C1 segment of cervical spinal cord (tissue), 14 donors: ENCODE measurements at regions not wholly inside any gene's neighbourhood (a gene's known extent, or its start where the extent isn't known, plus 50 kb on each side); places are given as distances from the start of the nearest gene placed in this dataset.

Experiments
- DNase-seq, 14 donors: peaks; one replicate each; lab custom pipeline; 2025; lab: John Stamatoyannopoulos, UW

DNA sequence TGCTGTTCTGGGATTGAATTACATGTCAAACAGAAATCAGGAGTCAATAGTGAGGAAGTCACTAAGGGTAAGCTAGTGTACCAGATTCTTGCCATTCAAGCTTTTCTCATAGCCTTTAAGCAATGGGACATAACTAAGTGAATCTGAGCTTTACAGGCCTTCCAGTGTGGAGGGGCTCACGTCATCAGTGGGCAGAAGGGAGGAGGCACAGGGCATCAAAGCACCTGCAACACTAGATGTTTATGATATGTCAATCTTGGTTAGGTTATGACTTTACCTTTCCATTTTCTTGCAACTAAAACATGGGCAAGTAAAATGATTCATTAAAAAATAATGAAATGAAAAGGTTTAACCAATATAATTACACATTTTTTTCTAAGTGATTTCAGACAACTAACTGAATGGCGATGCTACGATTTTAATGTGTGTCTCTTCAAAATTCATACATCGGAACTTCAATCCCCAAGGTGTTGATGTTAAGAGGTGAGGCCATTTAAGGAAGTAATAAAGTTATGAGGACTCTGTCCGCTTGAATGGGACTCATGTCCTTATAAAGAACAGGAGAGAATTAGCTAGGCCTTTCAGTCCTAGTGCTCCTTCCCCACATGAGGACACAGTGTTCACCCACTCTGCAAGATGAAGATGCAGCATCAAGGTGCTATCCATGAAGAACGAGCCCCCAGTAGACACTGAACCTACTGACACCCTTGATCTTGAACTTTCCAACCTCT, 1169.2 kb upstream of the NXPH2 start:
- DNase-seq: no peak

GRCh38 chr2:139946690-139947089, 1166.5 kb upstream of the NXPH2 start:
- DNase-seq: no peak

DNA sequence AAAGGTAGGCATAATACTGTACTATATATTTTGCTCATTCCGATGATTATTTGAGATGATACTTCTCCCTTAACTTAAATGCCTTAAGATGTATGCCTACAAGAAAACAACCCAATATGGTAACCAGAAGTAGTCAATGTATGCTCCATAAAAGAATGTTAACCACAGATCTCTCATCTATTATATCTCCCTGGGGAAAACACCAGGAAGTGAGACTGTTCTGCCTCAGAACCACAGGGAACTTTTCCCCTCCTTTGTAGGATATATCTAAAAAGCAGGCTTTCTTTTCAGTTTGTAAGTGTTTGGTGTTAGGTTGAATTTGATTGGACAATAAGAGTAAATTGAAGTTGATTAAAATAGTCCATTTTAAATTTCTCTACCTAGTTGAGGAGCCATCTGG, 1160.5 kb upstream of the NXPH2 start:
- no peak for DNase-seq

DNA sequence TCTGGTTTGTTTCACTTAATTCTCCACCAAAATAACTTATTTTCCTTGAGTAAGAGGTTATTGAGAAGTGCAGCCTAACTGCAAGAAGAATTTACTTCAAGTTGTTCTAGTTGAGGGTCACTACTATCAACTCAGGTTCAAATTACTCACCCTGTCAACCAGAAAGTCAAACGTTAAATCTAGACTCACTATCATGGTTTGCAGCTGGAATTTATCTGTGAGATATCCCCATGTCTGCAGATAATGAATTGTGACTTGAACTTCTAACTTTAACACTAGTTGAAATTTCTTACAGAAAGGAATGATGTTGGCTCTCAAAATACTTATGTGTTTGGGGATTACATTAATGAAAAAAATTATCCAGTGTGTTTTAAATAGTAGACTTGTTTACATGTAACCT, 1145.7 kb upstream of the NXPH2 start:
- DNase-seq: no peak

DNA sequence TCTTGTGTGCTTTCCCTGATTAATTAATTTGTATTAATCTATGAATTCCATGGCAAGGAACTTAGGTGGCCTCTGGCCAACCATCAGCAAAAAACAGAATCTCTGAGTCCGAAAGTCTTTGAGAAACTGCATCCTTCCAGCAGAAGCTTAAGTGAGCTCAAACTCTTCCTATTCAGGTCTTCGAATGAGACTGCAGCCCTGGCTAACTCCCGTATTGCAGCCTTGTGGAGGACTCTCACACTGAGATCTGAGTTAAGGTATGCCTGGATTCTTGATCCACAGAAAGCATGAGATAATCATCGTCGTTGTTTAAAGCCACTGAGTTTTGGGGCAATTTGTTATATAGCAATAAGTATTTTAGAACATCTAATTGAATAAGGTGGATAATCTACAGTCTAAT, 1143.9 kb upstream of the NXPH2 start:
- DNase-seq: no peak

DNA sequence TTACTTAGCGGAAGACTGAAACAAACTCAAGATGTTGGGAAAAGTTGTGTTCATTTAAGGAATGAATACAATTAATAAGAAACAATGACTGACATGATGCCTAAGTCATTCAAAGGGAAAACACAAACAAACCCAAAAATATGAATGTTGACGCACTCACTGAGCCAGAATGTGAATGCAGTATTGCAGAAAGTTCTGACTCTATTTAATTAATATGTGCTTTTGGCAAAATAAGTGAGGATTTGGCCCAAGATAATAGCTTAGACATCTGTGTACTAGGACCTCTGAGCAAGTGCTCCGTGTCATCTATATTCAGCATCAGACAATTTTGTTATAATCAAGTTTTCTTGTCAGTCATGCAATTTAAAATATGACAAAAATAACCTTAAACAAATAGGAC, 1138.8 kb upstream of the NXPH2 start:
- DNase-seq: no peak

DNA sequence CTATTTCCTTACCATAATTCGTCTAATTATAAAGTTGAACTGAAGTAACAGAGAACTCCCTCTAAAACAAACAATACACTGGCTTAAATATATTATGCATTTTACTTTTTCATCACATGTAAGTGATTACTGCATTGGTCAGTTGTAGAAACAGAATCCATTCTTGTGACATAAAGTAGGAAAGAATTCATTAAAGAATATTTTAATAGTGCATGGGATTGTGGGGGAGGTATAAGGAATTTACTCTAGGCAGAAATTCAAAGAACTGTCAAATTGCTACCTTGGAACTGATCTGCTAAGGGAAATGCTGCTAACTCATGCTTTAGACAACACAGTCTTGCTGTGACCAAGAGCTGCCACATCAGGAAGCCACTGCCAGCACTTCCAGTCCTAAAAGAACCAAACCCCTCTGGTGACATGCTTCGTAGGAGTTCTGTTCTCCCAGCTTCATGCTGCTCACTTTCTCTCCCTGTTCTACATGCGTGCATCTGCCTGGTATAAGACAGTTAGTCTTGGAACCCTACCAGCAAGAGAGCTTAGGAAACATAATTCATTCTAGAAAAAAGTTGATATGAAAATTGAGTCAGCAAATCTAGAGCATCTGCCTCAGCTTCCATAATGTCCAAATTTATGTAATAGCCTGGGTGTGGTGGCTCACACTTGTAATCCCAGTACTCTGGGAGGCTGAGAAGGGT, 1137.6 kb upstream of the NXPH2 start:
- DNase-seq: no peak

- DNase-seq: no peak
Observed at GRCh38 chr2:139916822-139917221, 1136.6 kb upstream of the NXPH2 start.

DNA sequence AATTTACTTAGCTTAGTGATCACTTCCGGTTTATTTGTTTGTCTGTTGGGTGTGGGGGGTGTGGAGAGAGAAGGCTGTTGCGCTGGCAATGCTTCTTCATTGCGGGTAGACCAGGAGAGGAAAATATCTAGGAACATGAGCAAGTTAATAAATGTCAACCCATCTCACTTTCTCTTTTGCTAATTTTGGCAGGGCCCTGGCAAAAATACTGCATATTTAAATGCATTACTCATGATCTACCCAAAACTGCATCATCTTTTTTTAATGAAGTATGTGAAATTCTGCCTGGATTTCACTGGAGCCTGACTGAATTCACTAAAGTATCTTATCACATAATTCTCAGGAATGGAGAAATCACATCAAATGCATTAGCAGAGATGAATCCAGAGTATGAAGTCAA, 1131.0 kb upstream of the NXPH2 start:
- DNase-seq: no peak

DNA sequence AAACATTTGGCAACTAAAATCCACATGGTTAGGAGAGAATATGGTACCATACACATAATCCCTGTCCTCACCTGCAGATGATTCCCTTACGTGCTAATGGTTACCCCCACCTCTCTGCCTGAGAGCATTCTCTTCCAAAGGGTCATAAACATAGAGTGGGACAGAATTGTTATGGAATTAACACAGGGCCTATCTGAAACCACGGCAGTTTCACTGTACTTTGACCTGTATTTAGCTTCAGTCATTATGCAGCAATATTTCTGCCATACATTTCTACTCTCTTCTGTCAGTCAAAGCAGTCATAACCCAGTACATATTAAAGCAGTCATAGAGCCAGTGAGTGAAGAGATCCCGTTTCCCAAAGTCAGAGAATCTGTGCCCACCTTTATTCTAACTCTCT, 1128.9 kb upstream of the NXPH2 start:
- no peak for DNase-seq

GRCh38 chr2:139905624-139906023, 1125.4 kb upstream of the NXPH2 start:
- DNase-seq: no peak

DNA sequence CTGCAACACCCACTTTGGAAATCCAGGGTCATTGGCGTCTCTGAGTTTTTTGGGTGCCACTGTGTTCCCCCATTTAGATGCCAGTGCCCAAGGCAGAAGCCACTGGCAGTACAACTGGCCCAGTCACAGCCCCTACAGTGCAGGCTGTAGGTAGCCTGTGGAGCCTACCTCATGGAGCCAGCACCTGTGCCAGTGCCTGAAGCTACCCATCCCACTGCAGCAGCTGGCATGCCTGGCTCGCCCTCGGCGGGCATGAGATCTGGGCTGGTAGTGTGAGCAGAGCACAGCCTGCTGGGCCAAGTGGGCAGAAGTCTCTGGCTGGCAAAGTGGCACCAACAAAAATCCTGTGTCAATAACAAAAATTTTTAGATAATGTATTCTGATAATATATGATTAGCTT, 1111.4 kb upstream of the NXPH2 start:
- no peak for DNase-seq

- no peak for DNase-seq
Observed at GRCh38 chr2:139885921-139886498, 1105.8 kb upstream of the NXPH2 start.

GRCh38 chr2:139876964-139877363, 1096.8 kb upstream of the NXPH2 start:
- no peak for DNase-seq

DNA sequence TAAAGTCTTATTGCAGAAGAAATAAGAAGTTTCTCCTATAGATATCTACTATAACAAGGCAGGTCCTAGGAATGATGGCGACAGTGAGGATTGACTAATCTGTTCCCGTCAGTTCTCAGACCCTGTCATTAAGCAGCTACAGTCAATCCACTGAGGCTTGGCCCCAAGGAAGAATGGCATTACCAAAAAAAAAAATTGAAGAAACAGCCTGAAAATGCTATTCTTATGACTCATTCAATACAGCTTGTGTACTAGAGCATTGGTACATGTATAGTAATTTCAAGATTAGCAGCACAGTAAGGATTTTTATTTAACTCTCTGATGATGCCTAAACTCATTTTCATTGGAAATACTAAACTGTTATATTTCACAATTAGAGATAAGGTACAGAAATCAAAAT, 1096.1 kb upstream of the NXPH2 start:
- no peak for DNase-seq

DNA sequence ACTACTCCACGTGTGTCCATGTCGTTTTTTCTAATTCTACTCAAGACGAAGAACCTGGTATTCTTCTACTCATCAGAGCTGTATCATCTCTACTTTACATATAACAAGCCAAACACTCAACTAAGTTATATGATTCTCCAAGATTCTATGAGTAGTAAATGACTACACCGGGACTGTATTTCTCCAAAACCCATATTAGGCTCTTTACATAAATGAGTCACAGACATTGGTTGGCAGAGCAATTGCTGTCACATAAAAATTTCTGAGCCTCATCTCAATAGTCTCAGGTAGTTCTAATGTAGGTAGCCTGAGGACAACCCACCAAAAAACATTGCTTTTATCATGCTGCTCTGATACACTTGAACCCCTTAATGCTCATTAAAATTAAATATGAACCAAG, 1092.3 kb upstream of the NXPH2 start:
- no peak for DNase-seq

- no peak for DNase-seq
Observed at GRCh38 chr2:139872032-139872431, 1091.8 kb upstream of the NXPH2 start.

DNA sequence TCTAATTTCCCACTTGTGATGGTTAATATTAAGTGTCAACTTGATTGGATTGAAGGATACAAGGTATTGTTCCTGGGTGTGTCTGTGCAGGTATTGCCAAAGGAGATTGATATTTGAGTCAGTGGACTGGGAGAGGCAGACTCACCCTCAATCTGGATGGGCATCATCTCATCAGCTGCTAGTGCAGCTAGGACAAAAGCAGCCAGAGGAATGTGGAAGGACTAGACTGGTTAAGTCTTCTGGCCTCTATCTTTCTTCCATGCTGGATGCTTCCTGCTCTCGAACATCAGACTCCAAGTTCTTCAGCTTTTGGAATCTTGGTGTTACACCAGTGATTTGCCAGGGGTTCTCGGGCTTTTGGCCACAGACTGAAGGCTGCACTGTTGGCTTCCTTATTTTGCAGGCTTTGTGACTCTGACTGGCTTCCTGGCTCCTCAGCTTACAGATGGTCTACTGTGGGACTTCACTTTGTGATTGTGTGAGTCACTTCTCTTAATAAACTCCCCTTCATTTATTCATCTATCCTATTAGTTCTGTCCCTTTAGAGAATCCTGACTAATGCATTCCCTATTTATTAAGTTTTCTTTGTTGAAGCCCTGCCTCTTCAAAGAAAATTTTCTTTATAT, 1087.5 kb upstream of the NXPH2 start:
- DNase-seq: no peak

- no peak for DNase-seq
Observed at GRCh38 chr2:139864821-139865302, 1084.7 kb upstream of the NXPH2 start.

DNA sequence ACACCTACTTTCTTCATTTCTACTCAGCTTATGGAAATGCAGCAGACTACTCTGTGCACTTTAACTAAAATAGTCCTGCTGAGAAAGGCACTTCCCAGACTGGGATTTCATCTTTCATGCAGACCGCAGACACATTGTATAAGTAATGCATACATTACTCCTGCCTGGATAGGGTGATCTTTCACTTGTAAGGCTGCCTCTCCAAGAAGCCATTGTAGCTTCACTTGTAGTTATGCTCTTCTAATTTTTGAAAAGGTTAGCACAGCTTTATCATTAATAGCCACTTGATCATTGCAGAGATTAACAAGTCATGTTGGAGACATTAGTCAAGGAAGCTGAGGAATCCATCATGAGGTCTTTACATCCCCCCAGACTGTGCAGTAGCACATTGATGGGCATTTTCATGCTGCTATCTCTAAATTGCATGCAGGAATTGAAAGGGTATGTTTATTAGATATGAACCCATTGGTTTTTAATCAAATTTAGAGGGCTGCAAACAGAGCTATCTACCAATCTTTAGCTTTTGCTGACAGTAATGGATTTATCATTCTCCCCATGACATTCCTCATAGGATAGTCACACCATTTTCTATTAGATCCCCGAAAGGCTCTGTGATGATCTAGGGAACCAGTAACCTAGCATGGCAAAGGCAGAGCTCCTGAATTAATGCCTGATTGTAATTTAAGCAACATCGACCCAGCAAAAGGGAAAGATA, 1074.7 kb upstream of the NXPH2 start:
- DNase-seq: no peak

DNA sequence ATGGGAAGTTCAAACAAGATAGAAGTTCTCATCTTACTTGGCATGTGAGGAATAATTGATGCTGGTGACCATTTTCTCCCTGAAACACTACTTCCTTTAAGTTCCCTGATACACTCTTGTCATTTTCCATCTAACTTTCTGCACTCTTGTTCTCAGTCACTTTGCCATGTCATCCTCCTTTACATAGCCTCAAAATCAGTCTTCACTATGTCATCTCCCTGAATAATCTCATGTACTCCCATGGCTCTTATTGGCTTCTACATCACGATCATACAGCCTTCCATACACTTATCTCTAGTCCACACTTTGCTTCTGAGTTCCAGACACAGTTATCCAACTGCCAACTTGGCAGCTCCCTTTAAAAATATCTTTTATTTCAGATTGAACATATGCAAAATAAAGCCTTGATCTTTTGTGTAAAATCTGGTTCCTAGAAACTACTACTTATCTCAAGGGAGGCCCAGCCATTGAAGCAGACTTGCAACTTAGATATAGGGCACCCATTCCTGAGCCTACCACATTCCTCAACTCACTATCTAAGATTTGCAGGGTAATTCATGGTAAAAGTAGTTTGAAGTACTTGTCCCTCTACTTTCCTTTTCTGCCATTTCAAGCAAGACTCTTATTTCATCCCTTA, 1070.2 kb upstream of the NXPH2 start:
- no peak for DNase-seq
